ENCODE measurements at regions not wholly inside any gene's neighbourhood (a gene's known extent, or its start where the extent isn't known, plus 50 kb on each side); places are given as distances from the start of the nearest gene placed in this dataset.

DNA sequence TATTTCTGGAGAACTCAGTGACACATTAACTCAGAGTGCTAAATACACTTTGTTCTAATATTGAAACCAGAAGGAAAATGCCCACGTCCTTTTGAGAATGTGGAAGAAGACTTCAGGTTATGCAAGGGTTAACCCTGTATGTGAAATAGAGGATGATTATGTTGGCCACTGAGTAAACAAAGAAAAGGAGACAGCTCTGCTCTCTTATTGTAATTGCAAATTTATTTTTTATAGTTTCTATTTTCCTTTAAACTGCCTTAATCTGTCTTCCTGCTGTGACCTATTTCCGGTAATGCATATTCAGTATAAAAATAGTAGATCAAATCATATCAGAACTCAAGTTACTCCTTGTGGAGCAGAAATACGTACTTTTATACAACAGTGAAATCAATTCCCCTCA lies 1239.2 kb downstream of the ROBO2 start:
- no peaks in the 10 kb centered on the region for H3K23me2 ChIP-seq (ENCODE audit: insufficient read length, low read depth, low read length, poor library complexity, severe bottlenecking)
- no peaks in the 10 kb centered on the region for H3K79me1 ChIP-seq (ENCODE audit: insufficient read depth, low read depth, low read length, poor library complexity, severe bottlenecking)
- H3K4me3 Mint-ChIP-seq = no peak overlapping the region
- peaks cover 0 to 5% of the 10 kb centered on the region in 2 experiments; a peak in 3 of 5 replicates for H3K9me3 Mint-ChIP-seq
- no peak overlapping the region for H3K4ac ChIP-seq (ENCODE audit: low read depth, low read length)
- H3K14ac ChIP-seq (ENCODE audit: insufficient read depth, low read length) = no peak overlapping the region
- H4K5ac ChIP-seq (ENCODE audit: insufficient read length, low read depth, low read length) = no peak overlapping the region
- no peak overlapping the region for H3K4me2 ChIP-seq (ENCODE audit: insufficient read depth, insufficient read length, low read length)
- H3K27ac Mint-ChIP-seq = no peak overlapping the region
- no peak overlapping the region for H3K56ac ChIP-seq (ENCODE audit: insufficient read length, low read depth, low read length)
- no peaks in the 10 kb centered on the region; the same call in 1 of the 2 replicates for H3K27me3 Mint-ChIP-seq (ENCODE audit: low read depth)
- no CpG with 5 or more reads among the region's 3 CpGs for WGBS (ENCODE audit: extremely low coverage, insufficient read length, low lambda C conversion rate)
- H3T11ph ChIP-seq (ENCODE audit: low read length) = no peak overlapping the region
- no peaks in the 10 kb centered on the region for H4K20me1 ChIP-seq (ENCODE audit: control insufficient read depth, insufficient read depth, insufficient read length)
- no peaks in the 10 kb centered on the region for H3K79me2 ChIP-seq (ENCODE audit: insufficient read depth, low read length)
- H3K9me3 ChIP-seq (ENCODE audit: control insufficient read depth, low read depth, low read length) = no peaks in the 10 kb centered on the region
- TF ChIP-seq, protein P1, sequence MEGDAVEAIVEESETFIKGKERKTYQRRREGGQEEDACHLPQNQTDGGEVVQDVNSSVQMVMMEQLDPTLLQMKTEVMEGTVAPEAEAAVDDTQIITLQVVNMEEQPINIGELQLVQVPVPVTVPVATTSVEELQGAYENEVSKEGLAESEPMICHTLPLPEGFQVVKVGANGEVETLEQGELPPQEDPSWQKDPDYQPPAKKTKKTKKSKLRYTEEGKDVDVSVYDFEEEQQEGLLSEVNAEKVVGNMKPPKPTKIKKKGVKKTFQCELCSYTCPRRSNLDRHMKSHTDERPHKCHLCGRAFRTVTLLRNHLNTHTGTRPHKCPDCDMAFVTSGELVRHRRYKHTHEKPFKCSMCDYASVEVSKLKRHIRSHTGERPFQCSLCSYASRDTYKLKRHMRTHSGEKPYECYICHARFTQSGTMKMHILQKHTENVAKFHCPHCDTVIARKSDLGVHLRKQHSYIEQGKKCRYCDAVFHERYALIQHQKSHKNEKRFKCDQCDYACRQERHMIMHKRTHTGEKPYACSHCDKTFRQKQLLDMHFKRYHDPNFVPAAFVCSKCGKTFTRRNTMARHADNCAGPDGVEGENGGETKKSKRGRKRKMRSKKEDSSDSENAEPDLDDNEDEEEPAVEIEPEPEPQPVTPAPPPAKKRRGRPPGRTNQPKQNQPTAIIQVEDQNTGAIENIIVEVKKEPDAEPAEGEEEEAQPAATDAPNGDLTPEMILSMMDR (conservative IDR thresholded peaks at IDR 0.05) = no peak
- H3K27ac ChIP-seq (ENCODE audit: insufficient read length, low read depth, low read length) = no peak overlapping the region
- peaks cover 5 to 20% (median 11%) of the 10 kb centered on the region in 3 experiments for H3K36me3 Mint-ChIP-seq (ENCODE audit: insufficient read depth in 1 of 3, low read depth in 3 of 3)
- no peaks in the 10 kb centered on the region for H3K27me3 ChIP-seq (ENCODE audit: insufficient read depth, low read length)
- no peak overlapping the region for H4K8ac ChIP-seq (replicated peaks; ENCODE audit: insufficient read length, low read depth, low read length)
- no peak overlapping the region for H2BK20ac ChIP-seq (ENCODE audit: low read depth, low read length, poor library complexity, severe bottlenecking)
- no peak overlapping the region for H4K91ac ChIP-seq (ENCODE audit: insufficient read length, low read depth, low read length)
- H3K9ac ChIP-seq (ENCODE audit: extremely low read depth, insufficient read length, low read length) = no peak overlapping the region
- H2BK120ac ChIP-seq (ENCODE audit: low read depth, low read length, poor library complexity, severe bottlenecking) = no peak overlapping the region
- H3K18ac ChIP-seq (ENCODE audit: insufficient read length, low read depth, low read length) = no peak overlapping the region
- H2AK5ac ChIP-seq (ENCODE audit: insufficient read length, low read length) = no peak overlapping the region
- H3K4me1 Mint-ChIP-seq = peaks cover 26 to 28% of the 10 kb centered on the region in 2 experiments
- H2BK12ac ChIP-seq (ENCODE audit: insufficient read length, low read depth, low read length) = no peak overlapping the region
- no peak for DNase-seq
- H2BK15ac ChIP-seq (ENCODE audit: low read depth, low read length) = no peak overlapping the region
- no peak overlapping the region for H3K23ac ChIP-seq (ENCODE audit: insufficient read length, low read depth, low read length)
- H2BK5ac ChIP-seq (ENCODE audit: insufficient read length, low read length) = no peak overlapping the region
- H3K4me1 ChIP-seq (ENCODE audit: insufficient read depth, low read length) = peaks cover 7% of the 10 kb centered on the region; the same call in 1 of the 2 replicates
- H2AFZ ChIP-seq (ENCODE audit: low read length) = no peak overlapping the region
